HCT116 (cell line): ENCODE measurements at regions not wholly inside any gene's neighbourhood (a gene's known extent, or its start where the extent isn't known, plus 50 kb on each side); places are given as distances from the start of the nearest gene placed in this dataset.

Experiments used
- ATAC-seq: fragments of 200-7000 bp; cut with Tn5 transposase; 2 replicates; pipeline ENCODE4 v1.9.1; 2020; ENCODE audit warnings: mild to moderate bottlenecking, moderate library complexity
- BruUV-seq: library from RNA; stranded (reverse); fragments of 400-500 nt; replicated peaks from 2 replicates; lab custom pipeline; 2021; lab: Mats Ljungman, UMichigan
- CTCF ChIA-PET: fragments of 300-600 bp; sonication (Branson Sonifier 250); formaldehyde crosslinking; loops from one replicate; lab custom pipeline; 2021; ENCODE audit warnings: antibody characterized with exemption; lab: Charles Lee
- POLR2A ChIA-PET: fragments of 300-600, 350-600 bp; sonication (Branson Sonifier 250); formaldehyde crosslinking; loops from one replicate; lab custom pipeline; 2021; ENCODE audit warnings: antibody characterized with exemption; lab: Charles Lee
- RAD21 ChIA-PET, 2 experiments: fragments of 300-600 bp; sonication (Branson Sonifier 250); formaldehyde crosslinking; loops; one replicate each; lab custom pipeline; 2023; ENCODE audit warnings: low total read pairs in 2 of 2; ENCODE audit not compliant: uncharacterized antibody in 2 of 2, unreplicated experiment in 2 of 2, low non-redundant PET in 1 of 2; lab: Charles Lee
- DNase-seq: peaks from one replicate; pipeline ENCODE4 v3.0.0-alpha.2; 2010; ENCODE audit warnings: low read depth, low spot score
- H2AFZ ChIP-seq: fragments of 200-600 bp; shearing (Covaris generic), sonication (generic); 2 replicates; pipeline ENCODE4 v1.6.1; 2017; ENCODE audit warnings: low read depth, mixed run types, mixed read lengths, antibody characterized with exemption, low read length; ENCODE audit not compliant: poor library complexity, severe bottlenecking
- H3K27ac ChIP-seq: 2 replicates; pipeline ENCODE4 v1.5.1; 2012; ENCODE audit warnings: low read depth, low read length
- H3K27me3 ChIP-seq: fragments of 200-600 bp; sonication (generic); 2 replicates; pipeline ENCODE4 v1.6.1; 2016; ENCODE audit warnings: mixed run types, low read length, mixed read lengths; ENCODE audit not compliant: insufficient read depth
- H3K36me3 ChIP-seq, 2 experiments: fragments of 200-500 bp in 1 of 2; fragments of 200-600 bp in 1 of 2; sonication (Bioruptor generic) in 1 of 2; sonication (generic) in 1 of 2; 2 replicates each; pipeline versions ENCODE4 v1.5.1 to v1.6.1; 2014 to 2016; ENCODE audit warnings: low read length in 2 of 2, inconsistent platforms in 1 of 2, mixed read lengths in 1 of 2, mixed run types in 1 of 2; ENCODE audit not compliant: insufficient read depth in 2 of 2, control insufficient read depth in 1 of 2
- H3K4me1 ChIP-seq, 2 experiments: fragments of 200-600 bp in 1 of 2; sonication (generic) in 1 of 2; 2 replicates each; pipeline versions ENCODE4 v1.5.1 to v1.6.1; 2012 to 2017; ENCODE audit warnings: low read length in 2 of 2, inconsistent platforms in 1 of 2, mild to moderate bottlenecking in 1 of 2, mixed read lengths in 1 of 2, mixed run types in 1 of 2, moderate library complexity in 1 of 2; ENCODE audit not compliant: insufficient read depth in 2 of 2, control insufficient read depth in 1 of 2
- H3K4me2 ChIP-seq: fragments of 200-600 bp; sonication (generic); 2 replicates; pipeline ENCODE4 v1.6.1; 2017; ENCODE audit warnings: mixed run types, low read length, mixed read lengths
- H3K4me3 ChIP-seq, 2 experiments: fragments of 200-600 bp in 1 of 2; sonication (generic) in 1 of 2; replicated peaks in 1 of 2; 2 replicates each; pipeline ENCODE4 v1.5.1; 2011 to 2016; ENCODE audit warnings: low read length in 2 of 2, control low read depth in 1 of 2, low read depth in 1 of 2, mild to moderate bottlenecking in 1 of 2, mixed read lengths in 1 of 2, mixed run types in 1 of 2
- H3K79me2 ChIP-seq: fragments of 200-600 bp; sonication (generic); 2 replicates; pipeline ENCODE4 v1.6.1; 2017; ENCODE audit warnings: mild to moderate bottlenecking, mixed run types, low read length, moderate library complexity, mixed read lengths; ENCODE audit not compliant: insufficient read depth
- H3K9ac ChIP-seq: fragments of 200-600 bp; sonication (generic); 2 replicates; pipeline ENCODE4 v1.6.1; 2016; ENCODE audit warnings: low read length, mixed read lengths
- H3K9me2 ChIP-seq: fragments of 200-600 bp; sonication (generic), shearing (Covaris generic); 2 replicates; pipeline ENCODE4 v1.6.1; 2017; ENCODE audit warnings: mixed run types, mild to moderate bottlenecking, moderate library complexity; ENCODE audit not compliant: insufficient read depth
- H3K9me3 ChIP-seq, 2 experiments: fragments of 200-500 bp in 1 of 2; fragments of 200-600 bp in 1 of 2; sonication (Bioruptor generic) in 1 of 2; sonication (generic) in 1 of 2; 2 replicates each; pipeline ENCODE4 v1.6.1; 2014 to 2017; ENCODE audit warnings: low read length in 2 of 2, mixed read lengths in 2 of 2, inconsistent platforms in 1 of 2, low read depth in 1 of 2, mild to moderate bottlenecking in 1 of 2, mixed run types in 1 of 2, moderate library complexity in 1 of 2; ENCODE audit not compliant: control insufficient read depth in 1 of 2, insufficient read depth in 1 of 2
- H4K20me1 ChIP-seq: fragments of 200-600 bp; sonication (generic), shearing (Covaris generic); 2 replicates; pipeline ENCODE4 v1.6.1; 2017; ENCODE audit warnings: mixed run types, mild to moderate bottlenecking, moderate library complexity; ENCODE audit not compliant: insufficient read depth
- CBX3 ChIP-seq: IDR thresholded peaks from 2 replicates; pipeline ENCODE4 v1.6.1; 2012; ENCODE audit warnings: low read depth
- CEBPB ChIP-seq: IDR thresholded peaks from 2 replicates; pipeline ENCODE4 v1.6.1; 2012; ENCODE audit warnings: low read depth
- EGR1 ChIP-seq: IDR thresholded peaks from 2 replicates; pipeline ENCODE4 v1.6.1; 2012; ENCODE audit warnings: low read depth
- EZH2 ChIP-seq: fragments of 200-600 bp; sonication (generic); IDR thresholded peaks from 2 replicates; pipeline ENCODE4 v1.6.1; 2017; ENCODE audit warnings: antibody characterized with exemption, mixed run types
- EZH2phosphoT487 ChIP-seq: fragments of 200-600 bp; IDR thresholded peaks from 2 replicates; pipeline ENCODE4 v1.6.1; 2018; ENCODE audit warnings: antibody characterized with exemption, borderline replicate concordance
- JUND ChIP-seq: IDR thresholded peaks from 2 replicates; pipeline ENCODE4 v1.6.1; 2012
- RAD21 ChIP-seq: IDR thresholded peaks from 2 replicates; pipeline ENCODE4 v1.6.1; 2012; ENCODE audit warnings: low read depth, mild to moderate bottlenecking
- SIN3A ChIP-seq: IDR thresholded peaks from 2 replicates; pipeline ENCODE4 v1.6.1; 2012; ENCODE audit warnings: low read depth
- TCF7L2 ChIP-seq: IDR thresholded peaks from 2 replicates; pipeline ENCODE4 v1.7.0; 2011; ENCODE audit warnings: borderline replicate concordance, inconsistent platforms; ENCODE audit not compliant: insufficient read depth, insufficient read length; ENCODE audit errors: extremely low read depth
- YY1 ChIP-seq: IDR thresholded peaks from 2 replicates; pipeline ENCODE4 v1.6.1; 2011; ENCODE audit warnings: low read length, low read depth, moderate library complexity, mild to moderate bottlenecking; ENCODE audit not compliant: insufficient replicate concordance; ENCODE audit errors: extremely low read depth
- ZFX ChIP-seq: fragments of 450-650 bp; IDR thresholded peaks from 2 replicates; pipeline ENCODE4 v1.6.1; 2017
- intact Hi-C: fragments of 100-400 bp; cut with micrococcal nuclease; formaldehyde crosslinking; loops from 2 replicates; pipeline ENCODE4 v1.10.0; 2022
- TF ChIP-seq, protein P1 (sequence below): IDR thresholded peaks from 2 replicates; pipeline ENCODE4 v1.6.1; 2011; ENCODE audit warnings: mild to moderate bottlenecking, low read length, moderate library complexity; ENCODE audit not compliant: insufficient replicate concordance; ENCODE audit errors: extremely low read depth
- TF ChIP-seq, protein P2 (sequence below): IDR thresholded peaks from 2 replicates; pipeline ENCODE4 v1.6.1; 2012
- TF ChIP-seq, protein P3 (sequence below): IDR thresholded peaks from 2 replicates; pipeline ENCODE4 v1.6.1; 2012; ENCODE audit warnings: low read depth
- TF ChIP-seq, protein P4 (sequence below): IDR thresholded peaks from 2 replicates; pipeline ENCODE4 v1.6.1; 2012
- TF ChIP-seq, protein P5 (sequence below), 3 experiments: fragments of 200-600 bp in 1 of 3; sonication (generic) in 1 of 3; IDR thresholded peaks in 2 of 3; conservative IDR thresholded peaks in 1 of 3; 2 replicates each; pipeline ENCODE4 v1.5.1; 2012 to 2017; ENCODE audit warnings: low read depth in 2 of 3, low read length in 2 of 3, antibody characterized with exemption in 1 of 3, borderline replicate concordance in 1 of 3, control low read depth in 1 of 3, mild to moderate bottlenecking in 1 of 3, mixed read lengths in 1 of 3, mixed run types in 1 of 3, moderate library complexity in 1 of 3; ENCODE audit not compliant: insufficient read depth in 1 of 3

DNA sequence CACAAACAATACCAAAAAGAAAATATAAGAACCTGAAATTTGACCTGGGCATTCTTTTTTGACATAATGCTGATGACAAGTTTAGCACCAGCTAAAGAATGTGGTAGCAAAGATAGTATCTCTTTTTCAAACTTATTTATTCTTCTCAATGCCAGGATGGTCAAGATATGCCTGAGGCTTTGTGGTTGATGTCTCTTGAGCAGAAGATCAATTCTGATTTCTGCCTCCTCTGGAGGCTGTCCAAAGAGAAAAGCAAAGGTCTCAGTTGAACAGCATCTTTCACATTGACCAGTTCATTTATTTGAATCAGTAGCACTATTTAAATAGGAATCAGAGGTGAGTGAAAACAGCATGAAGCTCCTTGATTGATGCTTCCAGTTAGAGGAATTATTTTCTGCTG, 588.2 kb downstream of the HTR1A start:
- Histone ChIP-seq H3K4me3 (no peak overlapping the region), H4K20me1 (no peaks in the 10 kb centered on the region), H3K27ac (no peak overlapping the region), H3K9ac (no peak overlapping the region), H2AFZ (no peak overlapping the region), H3K9me2 (no peaks in the 10 kb centered on the region), H3K27me3 (no peaks in the 10 kb centered on the region), H3K4me2 (no peak overlapping the region), H3K36me3 (no peaks in the 10 kb centered on the region), H3K4me1 (no peaks in the 10 kb centered on the region), H3K79me2 (no peaks in the 10 kb centered on the region), H3K9me3 (peaks cover 5 to 7% of the 10 kb centered on the region in 2 experiments; a peak in 1 of 4 replicates)
- ChIA-PET CTCF (no interaction called here), POLR2A (no interaction called here), RAD21 (no interaction called here)
- ATAC-seq (no peak), DNase-seq (no peak)
- TF ChIP-seq EGR1 = no peak
- TF ChIP-seq, protein P1, sequence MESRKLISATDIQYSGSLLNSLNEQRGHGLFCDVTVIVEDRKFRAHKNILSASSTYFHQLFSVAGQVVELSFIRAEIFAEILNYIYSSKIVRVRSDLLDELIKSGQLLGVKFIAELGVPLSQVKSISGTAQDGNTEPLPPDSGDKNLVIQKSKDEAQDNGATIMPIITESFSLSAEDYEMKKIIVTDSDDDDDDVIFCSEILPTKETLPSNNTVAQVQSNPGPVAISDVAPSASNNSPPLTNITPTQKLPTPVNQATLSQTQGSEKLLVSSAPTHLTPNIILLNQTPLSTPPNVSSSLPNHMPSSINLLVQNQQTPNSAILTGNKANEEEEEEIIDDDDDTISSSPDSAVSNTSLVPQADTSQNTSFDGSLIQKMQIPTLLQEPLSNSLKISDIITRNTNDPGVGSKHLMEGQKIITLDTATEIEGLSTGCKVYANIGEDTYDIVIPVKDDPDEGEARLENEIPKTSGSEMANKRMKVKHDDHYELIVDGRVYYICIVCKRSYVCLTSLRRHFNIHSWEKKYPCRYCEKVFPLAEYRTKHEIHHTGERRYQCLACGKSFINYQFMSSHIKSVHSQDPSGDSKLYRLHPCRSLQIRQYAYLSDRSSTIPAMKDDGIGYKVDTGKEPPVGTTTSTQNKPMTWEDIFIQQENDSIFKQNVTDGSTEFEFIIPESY = no peak
- TF ChIP-seq CBX3 = no peak
- no peak for TF ChIP-seq TCF7L2
- TF ChIP-seq CEBPB = no peak
- TF ChIP-seq, protein P2, sequence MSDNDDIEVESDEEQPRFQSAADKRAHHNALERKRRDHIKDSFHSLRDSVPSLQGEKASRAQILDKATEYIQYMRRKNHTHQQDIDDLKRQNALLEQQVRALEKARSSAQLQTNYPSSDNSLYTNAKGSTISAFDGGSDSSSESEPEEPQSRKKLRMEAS = no peak
- no peak for TF ChIP-seq EZH2phosphoT487
- TF ChIP-seq, protein P3, sequence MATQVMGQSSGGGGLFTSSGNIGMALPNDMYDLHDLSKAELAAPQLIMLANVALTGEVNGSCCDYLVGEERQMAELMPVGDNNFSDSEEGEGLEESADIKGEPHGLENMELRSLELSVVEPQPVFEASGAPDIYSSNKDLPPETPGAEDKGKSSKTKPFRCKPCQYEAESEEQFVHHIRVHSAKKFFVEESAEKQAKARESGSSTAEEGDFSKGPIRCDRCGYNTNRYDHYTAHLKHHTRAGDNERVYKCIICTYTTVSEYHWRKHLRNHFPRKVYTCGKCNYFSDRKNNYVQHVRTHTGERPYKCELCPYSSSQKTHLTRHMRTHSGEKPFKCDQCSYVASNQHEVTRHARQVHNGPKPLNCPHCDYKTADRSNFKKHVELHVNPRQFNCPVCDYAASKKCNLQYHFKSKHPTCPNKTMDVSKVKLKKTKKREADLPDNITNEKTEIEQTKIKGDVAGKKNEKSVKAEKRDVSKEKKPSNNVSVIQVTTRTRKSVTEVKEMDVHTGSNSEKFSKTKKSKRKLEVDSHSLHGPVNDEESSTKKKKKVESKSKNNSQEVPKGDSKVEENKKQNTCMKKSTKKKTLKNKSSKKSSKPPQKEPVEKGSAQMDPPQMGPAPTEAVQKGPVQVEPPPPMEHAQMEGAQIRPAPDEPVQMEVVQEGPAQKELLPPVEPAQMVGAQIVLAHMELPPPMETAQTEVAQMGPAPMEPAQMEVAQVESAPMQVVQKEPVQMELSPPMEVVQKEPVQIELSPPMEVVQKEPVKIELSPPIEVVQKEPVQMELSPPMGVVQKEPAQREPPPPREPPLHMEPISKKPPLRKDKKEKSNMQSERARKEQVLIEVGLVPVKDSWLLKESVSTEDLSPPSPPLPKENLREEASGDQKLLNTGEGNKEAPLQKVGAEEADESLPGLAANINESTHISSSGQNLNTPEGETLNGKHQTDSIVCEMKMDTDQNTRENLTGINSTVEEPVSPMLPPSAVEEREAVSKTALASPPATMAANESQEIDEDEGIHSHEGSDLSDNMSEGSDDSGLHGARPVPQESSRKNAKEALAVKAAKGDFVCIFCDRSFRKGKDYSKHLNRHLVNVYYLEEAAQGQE = no peak
- TF ChIP-seq YY1 = no peak
- no peak for TF ChIP-seq JUND
- no peak for TF ChIP-seq ZFX
- TF ChIP-seq, protein P4, sequence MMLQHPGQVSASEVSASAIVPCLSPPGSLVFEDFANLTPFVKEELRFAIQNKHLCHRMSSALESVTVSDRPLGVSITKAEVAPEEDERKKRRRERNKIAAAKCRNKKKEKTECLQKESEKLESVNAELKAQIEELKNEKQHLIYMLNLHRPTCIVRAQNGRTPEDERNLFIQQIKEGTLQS = no peak
- TF ChIP-seq RAD21 = no peak
- TF ChIP-seq EZH2 = no peak
- no peak for TF ChIP-seq SIN3A
- TF ChIP-seq, protein P5, sequence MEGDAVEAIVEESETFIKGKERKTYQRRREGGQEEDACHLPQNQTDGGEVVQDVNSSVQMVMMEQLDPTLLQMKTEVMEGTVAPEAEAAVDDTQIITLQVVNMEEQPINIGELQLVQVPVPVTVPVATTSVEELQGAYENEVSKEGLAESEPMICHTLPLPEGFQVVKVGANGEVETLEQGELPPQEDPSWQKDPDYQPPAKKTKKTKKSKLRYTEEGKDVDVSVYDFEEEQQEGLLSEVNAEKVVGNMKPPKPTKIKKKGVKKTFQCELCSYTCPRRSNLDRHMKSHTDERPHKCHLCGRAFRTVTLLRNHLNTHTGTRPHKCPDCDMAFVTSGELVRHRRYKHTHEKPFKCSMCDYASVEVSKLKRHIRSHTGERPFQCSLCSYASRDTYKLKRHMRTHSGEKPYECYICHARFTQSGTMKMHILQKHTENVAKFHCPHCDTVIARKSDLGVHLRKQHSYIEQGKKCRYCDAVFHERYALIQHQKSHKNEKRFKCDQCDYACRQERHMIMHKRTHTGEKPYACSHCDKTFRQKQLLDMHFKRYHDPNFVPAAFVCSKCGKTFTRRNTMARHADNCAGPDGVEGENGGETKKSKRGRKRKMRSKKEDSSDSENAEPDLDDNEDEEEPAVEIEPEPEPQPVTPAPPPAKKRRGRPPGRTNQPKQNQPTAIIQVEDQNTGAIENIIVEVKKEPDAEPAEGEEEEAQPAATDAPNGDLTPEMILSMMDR (IDR thresholded peaks at IDR 0.05 in 2 of 3, conservative IDR thresholded peaks at IDR 0.05 in 1 of 3; ENCODE audit: borderline replicate concordance in 1 of 3, insufficient read depth in 1 of 3, low read depth in 2 of 3, low read length in 2 of 3) = no peak
- intact Hi-C loops = no loop called here
- BruUV-seq = no TSS peak
